Midbrain (tissue), 1 donor: ENCODE measurements at regions not wholly inside any gene's neighbourhood (a gene's known extent, or its start where the extent isn't known, plus 50 kb on each side); places are given as distances from the start of the nearest gene placed in this dataset.
"Not testable (repeated sequence)": the region's sequence is repeated elsewhere in the genome, so short reads cannot be mapped to it uniquely, and the experiment has no call there.

Experiments used
- DNase-seq: peaks from one replicate; lab custom pipeline; 2025; lab: John Stamatoyannopoulos, UW

GRCh38 chr5:16392718-16393117 lies 72.9 kb downstream of the ZNF622 start:
- DNase-seq: no peak

GRCh38 chr5:16391858-16392649 lies 73.5 kb downstream of the ZNF622 start:
- no peak for DNase-seq

- no peak for DNase-seq
Observed at GRCh38 chr5:16390825-16391224, 74.8 kb downstream of the ZNF622 start.

- no peak for DNase-seq
Observed at GRCh38 chr5:16385516-16386090, 80.0 kb downstream of the ZNF622 start.

- no peak for DNase-seq
Observed at GRCh38 chr5:16384804-16385203, 80.8 kb downstream of the ZNF622 start.

- no peak for DNase-seq
Observed at GRCh38 chr5:16384222-16384621, 81.4 kb downstream of the ZNF622 start.

- no peak for DNase-seq
Observed at GRCh38 chr5:16383544-16384052, 82.0 kb downstream of the ZNF622 start.

- DNase-seq: no peak
Observed at GRCh38 chr5:16382047-16382446, 83.6 kb downstream of the ZNF622 start.

- no peak for DNase-seq
Observed at GRCh38 chr5:16378762-16379161, 86.8 kb downstream of the ZNF622 start.

- no peak for DNase-seq
Observed at GRCh38 chr5:16372493-16372892, 93.1 kb downstream of the ZNF622 start.

GRCh38 chr5:16366491-16366890 lies 99.1 kb downstream of the ZNF622 start:
- no peak for DNase-seq

GRCh38 chr5:16364910-16365309 lies 100.7 kb downstream of the ZNF622 start:
- DNase-seq: no peak

GRCh38 chr5:16353439-16353838 lies 112.2 kb downstream of the ZNF622 start:
- DNase-seq: not testable (repeated sequence)

- DNase-seq: no peak
Observed at GRCh38 chr5:16350816-16351215, 114.8 kb downstream of the ZNF622 start.

- no peak for DNase-seq
Observed at GRCh38 chr5:16346380-16346779, 119.2 kb downstream of the ZNF622 start.

GRCh38 chr5:16345454-16345853 lies 120.1 kb downstream of the ZNF622 start:
- DNase-seq: no peak

GRCh38 chr5:16326137-16326536 lies 139.5 kb downstream of the ZNF622 start:
- no peak for DNase-seq

- DNase-seq: no peak
Observed at GRCh38 chr5:16321284-16321683, 141.7 kb upstream of the MARCHF11 start.

GRCh38 chr5:16315501-16315900 lies 135.9 kb upstream of the MARCHF11 start:
- DNase-seq: peak; percentile 32

GRCh38 chr5:16313761-16314160 lies 134.2 kb upstream of the MARCHF11 start:
- DNase-seq: no peak

GRCh38 chr5:16312785-16313184 lies 133.2 kb upstream of the MARCHF11 start:
- DNase-seq: no peak

- DNase-seq: no peak
Observed at GRCh38 chr5:16311666-16312065, 132.1 kb upstream of the MARCHF11 start.

- DNase-seq: no peak
Observed at GRCh38 chr5:16306812-16307211, 127.2 kb upstream of the MARCHF11 start.

- DNase-seq: no peak
Observed at GRCh38 chr5:16304846-16305245, 125.3 kb upstream of the MARCHF11 start.
